HG03457 (cell line): ENCODE measurements at regions not wholly inside any gene's neighbourhood (a gene's known extent, or its start where the extent isn't known, plus 50 kb on each side); places are given as distances from the start of the nearest gene placed in this dataset.
"Not testable (repeated sequence)": the region's sequence is repeated elsewhere in the genome, so short reads cannot be mapped to it uniquely, and the experiment has no call there.

Experiments
- ATAC-seq: cut with Tn5 transposase; IDR thresholded peaks from one replicate; pipeline ENCODE4 v1.9.1; 2021; ENCODE audit warnings: moderate number of reproducible peaks; ENCODE audit not compliant: unreplicated experiment

DNA sequence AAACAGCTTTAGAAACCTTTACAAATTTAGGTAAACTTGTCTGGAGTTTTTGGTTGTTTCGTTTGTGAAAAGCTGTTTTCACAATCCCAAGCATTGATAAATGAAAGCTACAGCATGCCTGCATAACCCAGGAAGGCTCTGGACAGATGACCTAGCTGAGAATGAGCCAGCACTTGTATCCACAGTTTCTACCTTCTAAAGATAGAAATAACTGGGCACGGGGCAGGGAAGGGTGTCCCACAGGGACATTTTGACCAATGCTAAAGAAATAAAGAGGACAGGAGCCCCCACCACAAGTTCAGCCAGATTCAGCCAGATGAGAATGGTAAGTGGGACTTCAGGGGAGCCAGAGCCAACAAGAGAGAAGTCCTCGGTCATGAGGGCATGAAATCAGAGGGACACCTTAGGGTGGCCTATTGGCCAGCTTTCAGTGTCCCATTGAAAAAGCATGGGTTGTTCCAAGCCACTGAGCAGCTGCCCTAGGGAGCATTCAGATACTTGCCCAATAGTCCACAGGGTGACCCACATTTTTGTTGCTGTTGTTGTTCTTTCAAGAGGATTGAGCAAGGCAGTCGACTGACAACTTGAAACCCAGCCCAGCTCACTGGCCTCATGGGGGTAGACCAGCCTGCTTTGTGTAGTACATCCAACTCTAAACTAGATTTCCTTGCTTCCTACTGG, 140.3 kb upstream of the NUDT4 start:
- ATAC-seq, result no peak

DNA sequence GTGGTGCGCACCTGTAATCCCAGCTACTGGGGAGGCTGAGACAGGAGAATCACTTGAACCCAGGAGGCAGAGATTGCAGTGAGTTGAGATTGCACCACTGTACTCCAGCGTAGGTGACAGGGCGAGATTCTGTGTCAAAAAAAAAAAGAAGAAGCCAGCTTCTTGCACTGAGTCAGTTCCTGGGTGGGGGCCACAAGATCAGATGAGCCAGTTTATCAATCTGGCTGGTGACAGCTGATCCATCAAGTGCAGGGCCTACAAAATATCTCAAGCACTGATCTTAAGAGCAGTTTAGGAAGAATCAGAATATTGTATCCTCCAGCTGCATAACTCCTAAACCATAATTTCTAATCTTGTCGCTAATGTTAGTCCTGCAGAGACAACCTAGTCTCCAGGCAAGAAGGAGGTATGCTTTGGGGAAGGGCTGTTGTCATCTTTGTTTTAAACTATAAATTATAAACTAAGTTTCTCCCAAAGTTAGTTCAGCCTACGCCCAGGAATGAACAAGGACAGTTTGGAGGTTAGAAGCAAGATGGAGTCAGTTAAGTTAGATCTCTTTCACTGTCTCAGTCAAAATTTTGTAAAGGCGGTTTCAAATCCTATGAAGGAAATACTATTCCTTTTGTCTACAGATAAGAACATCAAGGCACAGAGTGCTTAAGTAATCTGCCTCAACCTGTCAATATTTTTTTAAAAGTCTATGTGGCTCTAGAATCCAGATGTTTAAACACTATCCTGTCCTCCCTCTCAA, 139.0 kb upstream of the NUDT4 start:
- ATAC-seq, result not testable (repeated sequence)

DNA sequence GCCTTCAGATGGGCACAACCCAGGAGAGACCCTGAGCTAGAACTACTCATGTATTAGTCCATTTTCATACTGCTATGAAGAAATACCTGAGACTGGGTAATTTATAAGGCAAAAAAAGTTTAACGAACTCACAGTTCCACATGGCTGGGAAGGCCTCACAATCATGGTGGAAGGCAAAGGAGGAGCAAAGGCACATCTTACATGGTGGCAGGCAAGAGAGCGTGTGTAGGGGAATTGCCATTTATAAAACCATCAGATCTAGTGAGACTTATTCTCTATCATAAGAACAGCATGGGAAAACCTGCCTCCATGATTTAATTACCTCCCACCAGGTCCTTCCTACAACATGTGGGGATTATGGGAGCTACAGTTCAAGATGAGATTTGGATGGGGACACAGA, 137.9 kb upstream of the NUDT4 start:
- ATAC-seq, result not testable (repeated sequence)

DNA sequence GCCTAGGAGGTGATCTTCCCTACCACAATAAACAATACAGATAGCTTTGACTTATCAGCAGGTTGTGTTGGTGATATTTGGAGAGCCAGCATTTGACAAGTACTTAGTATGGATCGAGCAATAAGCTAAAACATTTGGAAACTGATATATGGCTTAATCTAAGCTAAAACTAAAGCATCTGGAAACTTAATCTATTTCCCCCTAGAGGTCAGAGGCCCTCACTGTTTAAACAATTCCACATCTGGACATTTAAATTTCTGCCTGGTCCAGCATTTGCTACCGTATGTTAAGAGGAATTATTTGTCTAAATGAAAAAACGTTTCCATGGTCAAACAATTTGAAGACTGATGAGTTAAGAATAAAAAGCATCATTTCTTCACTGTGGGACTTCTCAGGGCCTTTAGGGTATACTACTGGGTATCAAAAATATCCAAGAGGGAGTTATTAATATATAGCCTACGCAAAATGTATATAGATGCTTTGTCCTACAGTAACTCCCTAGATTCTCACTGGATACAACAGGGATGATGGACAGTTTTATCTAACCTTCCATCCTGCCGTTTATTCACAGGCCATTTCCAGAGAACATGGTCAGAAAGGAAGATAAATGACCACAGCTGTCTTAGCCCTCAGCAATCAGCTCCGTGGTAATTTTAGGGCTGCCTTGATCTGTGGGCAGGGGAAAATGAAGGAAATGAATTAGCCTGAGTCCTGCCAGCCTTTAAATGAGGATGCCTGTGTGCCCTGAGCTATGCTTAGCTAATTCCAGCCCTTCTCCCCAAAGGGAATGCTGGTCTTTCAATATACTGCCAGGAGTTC, 135.4 kb upstream of the NUDT4 start:
- no peak for ATAC-seq

- no peak for ATAC-seq
These were observed 134.4 kb upstream of the NUDT4 start for GRCh38 chr12:93243382-93243688.

DNA sequence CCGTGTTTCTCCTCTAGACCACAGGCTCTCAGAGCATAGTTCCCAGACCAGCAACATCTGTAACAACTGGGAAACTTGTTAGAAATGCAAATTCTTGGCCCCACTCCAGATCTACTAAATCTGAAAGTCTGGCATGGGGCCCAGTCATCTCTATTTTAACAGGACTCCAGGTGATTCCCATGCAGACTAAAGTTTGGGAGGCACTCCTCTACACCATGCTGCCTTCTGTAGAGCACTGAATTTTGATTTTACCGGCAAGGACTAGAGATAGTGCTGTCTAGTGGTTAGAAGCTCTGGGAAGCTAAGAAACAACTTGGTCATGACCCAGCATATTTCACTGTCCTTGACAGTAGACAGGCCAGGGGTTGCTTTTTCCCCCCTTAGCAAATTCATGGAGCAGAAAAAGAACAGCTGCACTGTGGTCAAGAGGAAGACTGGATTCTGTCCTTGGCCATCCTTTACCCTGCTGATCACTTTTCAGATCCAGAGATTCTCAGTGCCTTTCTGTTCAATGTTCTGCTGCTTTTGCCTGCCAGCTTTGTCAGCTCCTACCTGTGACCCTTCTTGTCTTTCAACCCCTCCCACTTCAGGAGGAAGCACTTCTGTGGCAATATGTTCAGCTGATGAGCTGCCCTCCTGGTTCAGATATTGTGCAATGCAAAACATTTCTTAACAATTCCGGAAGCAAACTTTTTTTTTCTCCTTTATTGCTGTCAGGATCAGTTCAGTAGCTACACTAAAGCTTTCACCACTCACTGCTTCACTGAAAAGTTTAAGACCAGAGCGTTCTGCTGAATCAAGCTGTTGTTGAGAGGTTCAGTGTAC, 133.8 kb upstream of the NUDT4 start:
- no peak for ATAC-seq

- no peak for ATAC-seq
These were observed 133.1 kb upstream of the NUDT4 start for GRCh38 chr12:93244514-93245077.

DNA sequence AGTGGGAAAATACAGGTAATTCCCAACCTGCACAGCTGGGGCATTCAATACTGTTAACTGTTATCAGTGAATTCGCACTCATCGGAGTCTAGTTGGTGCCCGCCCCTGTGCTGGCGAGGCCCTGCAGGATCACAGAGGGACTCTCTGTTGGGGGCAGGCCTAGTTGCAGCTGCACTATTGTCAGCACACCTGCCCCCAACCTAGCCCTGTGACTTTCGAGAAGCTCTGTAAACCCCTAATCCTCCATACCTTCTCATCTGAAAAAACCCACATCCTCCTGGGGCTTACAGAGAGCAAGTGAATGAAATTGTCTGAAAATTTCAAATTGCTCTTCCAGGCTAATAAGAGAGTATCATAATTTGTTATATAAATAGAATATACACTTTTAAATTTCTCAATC, 132.2 kb upstream of the NUDT4 start:
- ATAC-seq, result peak; percentile 55

- ATAC-seq, result no peak
These were observed 130.3 kb upstream of the NUDT4 start for GRCh38 chr12:93247313-93247991.

DNA sequence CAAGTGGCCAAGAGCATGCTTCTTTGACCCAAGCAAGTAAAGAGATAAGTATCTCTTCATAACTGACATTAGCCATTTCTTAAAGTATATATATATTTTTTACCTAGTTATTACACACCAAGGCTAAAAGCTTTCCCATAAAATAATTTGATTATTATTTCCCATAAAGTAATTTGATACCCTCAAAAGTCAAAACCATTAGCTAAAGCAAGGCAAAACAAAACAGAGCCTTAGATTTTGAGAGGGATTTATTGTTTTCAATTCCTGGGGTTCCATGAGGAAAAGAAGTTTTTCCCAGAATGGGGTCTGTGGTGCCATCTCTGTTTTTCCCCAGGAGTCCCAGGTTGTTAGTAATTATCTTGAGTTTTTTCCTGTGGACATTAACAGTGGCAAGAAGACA, 125.5 kb upstream of the NUDT4 start:
- no peak for ATAC-seq

DNA sequence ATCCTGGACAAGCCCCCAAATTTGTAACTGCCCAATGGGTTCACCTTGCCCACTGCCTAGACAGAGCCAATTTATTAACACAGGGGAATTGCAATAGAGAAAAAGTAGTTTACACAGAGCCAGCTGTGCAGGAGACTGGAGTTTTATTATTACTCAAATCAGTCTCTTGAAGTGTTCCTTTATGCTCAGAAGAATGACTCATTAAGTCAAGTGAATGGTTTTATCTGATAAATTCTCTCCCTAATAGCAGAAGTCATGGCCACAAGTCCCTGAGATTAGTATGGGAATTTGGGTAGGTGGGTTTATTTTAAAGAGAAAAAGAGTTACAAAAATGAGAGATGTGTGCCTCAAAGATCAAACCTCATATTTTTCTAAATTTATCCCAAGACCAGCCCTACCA, 122.8 kb upstream of the NUDT4 start:
- ATAC-seq, result no peak

GRCh38 chr12:93256256-93256969, 121.3 kb upstream of the NUDT4 start:
- no peak for ATAC-seq

GRCh38 chr12:93261505-93262094, 116.1 kb upstream of the NUDT4 start:
- ATAC-seq, result no peak

DNA sequence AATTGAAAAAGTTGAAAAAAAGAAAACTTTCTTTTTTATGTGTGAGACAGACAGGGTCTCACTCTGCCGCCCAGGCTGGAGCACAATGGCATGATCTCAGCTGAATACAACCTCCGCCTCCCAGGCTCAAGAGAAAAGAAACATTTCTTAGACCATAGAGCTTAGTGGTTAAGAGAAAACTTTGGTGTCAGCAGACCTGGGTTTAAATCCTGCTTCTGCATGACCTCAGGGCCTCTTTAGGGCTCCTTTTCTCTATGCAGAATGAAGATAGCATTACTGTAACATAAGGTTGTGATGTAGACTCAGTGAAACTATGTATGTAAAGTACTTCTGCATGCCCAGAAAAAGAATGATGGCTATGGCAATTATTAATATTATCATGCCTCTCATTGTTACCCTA, 104.7 kb upstream of the NUDT4 start:
- ATAC-seq, result no peak

GRCh38 chr12:93273834-93274564, 103.7 kb upstream of the NUDT4 start:
- ATAC-seq, result no peak

GRCh38 chr12:93274937-93275336, 102.8 kb upstream of the NUDT4 start:
- ATAC-seq, result no peak

GRCh38 chr12:93275589-93275988, 102.1 kb upstream of the NUDT4 start:
- ATAC-seq, result no peak

GRCh38 chr12:93279565-93280412, 97.9 kb upstream of the NUDT4 start:
- ATAC-seq, result no peak
